ENCODE measurements at regions not wholly inside any gene's neighbourhood (a gene's known extent, or its start where the extent isn't known, plus 50 kb on each side); places are given as distances from the start of the nearest gene placed in this dataset.
A peak's percentile ranks its signal among the peaks of the same experiment; 100 is the strongest.

DNA sequence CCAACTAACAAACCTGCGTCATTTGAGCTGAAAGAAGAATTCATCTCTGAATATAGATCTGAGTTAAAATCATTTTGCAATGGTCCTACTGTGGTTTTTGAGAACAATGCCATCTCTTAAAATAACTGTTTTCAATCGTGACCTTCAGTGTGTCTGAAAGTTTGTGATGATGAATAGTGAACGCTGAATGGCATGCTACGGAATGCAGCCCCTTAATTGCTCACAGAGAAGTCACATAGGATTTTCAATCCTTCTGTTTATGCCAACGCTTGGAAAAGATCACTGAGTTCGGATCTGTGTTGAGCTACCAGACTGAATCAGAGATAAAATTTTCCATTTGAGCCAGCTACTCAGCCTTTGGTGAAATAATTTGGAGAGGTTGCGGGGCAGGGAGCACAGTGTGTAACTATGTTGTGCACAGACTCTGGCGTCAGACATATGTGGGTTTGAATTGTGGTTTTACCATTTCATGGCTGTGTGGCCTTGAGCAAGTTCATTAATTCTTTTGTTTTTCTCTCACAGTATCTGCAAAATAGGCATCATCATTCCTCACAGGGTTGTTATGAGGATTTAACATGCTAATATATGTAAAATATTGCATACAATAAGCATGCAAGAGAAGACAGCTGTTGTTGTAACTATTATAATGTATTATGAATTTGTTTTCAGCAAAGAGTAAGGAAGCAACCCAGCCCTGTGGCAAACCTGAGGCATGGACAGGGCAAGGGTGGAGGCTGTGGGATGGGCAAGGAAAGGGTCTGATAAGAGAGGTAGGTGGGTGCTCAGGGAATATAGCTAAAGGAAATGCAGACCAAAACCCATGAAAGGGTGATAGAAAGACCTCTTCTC is 679.9 kb downstream of the KCNA4 start:
- peak; percentile 63 for DNase-seq (ENCODE audit: low read depth)
- no peak overlapping the region for H3K4me3 ChIP-seq (ENCODE audit: low read depth, low read length)
- TF ChIP-seq, protein P1, sequence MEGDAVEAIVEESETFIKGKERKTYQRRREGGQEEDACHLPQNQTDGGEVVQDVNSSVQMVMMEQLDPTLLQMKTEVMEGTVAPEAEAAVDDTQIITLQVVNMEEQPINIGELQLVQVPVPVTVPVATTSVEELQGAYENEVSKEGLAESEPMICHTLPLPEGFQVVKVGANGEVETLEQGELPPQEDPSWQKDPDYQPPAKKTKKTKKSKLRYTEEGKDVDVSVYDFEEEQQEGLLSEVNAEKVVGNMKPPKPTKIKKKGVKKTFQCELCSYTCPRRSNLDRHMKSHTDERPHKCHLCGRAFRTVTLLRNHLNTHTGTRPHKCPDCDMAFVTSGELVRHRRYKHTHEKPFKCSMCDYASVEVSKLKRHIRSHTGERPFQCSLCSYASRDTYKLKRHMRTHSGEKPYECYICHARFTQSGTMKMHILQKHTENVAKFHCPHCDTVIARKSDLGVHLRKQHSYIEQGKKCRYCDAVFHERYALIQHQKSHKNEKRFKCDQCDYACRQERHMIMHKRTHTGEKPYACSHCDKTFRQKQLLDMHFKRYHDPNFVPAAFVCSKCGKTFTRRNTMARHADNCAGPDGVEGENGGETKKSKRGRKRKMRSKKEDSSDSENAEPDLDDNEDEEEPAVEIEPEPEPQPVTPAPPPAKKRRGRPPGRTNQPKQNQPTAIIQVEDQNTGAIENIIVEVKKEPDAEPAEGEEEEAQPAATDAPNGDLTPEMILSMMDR (conservative IDR thresholded peaks at IDR 0.05; ENCODE audit: low read depth, low read length), result no peak

DNA sequence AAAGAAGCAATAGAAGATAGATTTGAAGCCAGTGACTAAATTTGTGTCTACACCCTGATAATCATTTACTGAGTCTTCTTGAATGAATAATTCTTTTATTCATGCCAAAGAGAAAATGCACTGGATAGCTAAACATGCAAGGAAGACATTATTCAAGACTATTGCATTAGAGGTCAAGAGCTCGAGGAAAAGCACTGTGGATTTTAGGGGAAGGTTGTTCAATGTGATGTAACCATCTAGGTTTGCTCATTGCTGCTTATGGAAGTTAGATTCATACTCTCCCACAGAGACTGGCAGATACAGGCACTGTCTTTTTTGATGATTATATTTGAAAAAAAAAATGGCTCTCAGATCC is 682.1 kb downstream of the KCNA4 start:
- no peak for DNase-seq (ENCODE audit: low read depth)
- no peak overlapping the region for H3K4me3 ChIP-seq (ENCODE audit: low read depth, low read length)
- TF ChIP-seq, protein P1 (conservative IDR thresholded peaks at IDR 0.05; ENCODE audit: low read depth, low read length), result no peak

DNA sequence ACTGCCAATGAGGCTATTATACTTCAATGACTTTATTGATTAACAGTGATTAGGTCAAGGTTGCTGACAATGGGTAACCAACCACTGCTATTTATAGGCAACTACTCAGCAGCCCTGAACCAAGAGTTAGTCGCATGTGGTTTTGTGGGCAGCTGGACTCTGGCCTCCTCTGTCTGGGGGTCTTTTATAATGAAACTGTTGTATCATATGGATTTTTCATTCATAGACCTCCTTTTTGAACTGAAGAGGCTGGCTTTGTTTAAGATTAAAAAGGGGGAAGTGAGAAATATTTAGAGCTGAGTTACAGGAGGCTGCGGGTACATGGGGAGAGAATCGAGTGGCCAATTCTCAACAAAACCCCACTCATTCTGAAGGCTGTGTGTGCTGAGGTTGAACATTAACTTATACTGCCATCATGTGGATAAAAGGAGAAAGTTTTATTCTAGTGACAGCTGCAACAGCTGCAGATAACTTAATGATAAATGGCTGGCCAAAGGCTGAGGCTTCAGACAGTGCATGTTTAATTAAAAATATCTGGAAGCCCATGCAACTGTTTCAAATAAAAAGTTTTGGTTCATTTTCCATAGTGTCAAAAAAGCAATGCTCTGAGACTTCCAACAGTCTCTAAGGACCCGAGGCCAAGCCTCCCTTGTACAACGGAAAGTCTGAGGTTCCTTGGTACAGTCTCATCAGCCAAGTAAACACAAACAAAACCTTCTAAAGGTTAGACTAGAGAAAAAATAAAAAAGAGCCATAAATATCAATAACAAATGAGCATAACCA is 682.6 kb downstream of the KCNA4 start:
- TF ChIP-seq, protein P1 (conservative IDR thresholded peaks at IDR 0.05; ENCODE audit: low read depth, low read length), result peak; percentile 65
- peak; percentile 84 for DNase-seq (ENCODE audit: low read depth)
- no peak overlapping the region for H3K4me3 ChIP-seq (ENCODE audit: low read depth, low read length)

DNA sequence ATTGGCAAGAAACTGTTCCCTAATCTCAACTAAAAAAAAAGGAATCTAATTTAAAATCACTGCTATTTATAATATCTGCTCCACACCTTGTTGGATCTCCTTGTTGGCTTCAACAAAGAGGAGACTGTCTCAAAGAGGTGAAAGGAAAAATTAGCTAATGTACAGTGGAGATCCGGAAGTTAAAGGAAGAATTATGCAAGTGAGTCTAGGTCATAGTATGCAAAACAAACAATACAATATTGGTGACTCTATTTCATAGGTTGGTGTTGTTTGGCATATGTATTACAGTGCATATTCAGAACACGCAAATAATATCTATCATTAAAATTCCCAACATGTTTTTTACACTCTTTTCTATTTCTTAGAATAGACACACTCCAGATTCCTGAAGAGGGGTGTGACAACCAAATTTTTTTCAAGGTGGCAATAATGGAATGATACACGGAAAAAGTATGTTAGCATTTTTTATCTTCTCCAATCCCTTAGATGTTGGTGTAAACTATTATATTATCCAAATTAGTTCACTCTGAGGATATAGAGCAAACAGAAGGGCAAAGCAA is 685.3 kb downstream of the KCNA4 start:
- DNase-seq (ENCODE audit: low read depth), result no peak
- TF ChIP-seq, protein P1 (conservative IDR thresholded peaks at IDR 0.05; ENCODE audit: low read depth, low read length), result no peak
- H3K4me3 ChIP-seq (ENCODE audit: low read depth, low read length), result no peak overlapping the region

DNA sequence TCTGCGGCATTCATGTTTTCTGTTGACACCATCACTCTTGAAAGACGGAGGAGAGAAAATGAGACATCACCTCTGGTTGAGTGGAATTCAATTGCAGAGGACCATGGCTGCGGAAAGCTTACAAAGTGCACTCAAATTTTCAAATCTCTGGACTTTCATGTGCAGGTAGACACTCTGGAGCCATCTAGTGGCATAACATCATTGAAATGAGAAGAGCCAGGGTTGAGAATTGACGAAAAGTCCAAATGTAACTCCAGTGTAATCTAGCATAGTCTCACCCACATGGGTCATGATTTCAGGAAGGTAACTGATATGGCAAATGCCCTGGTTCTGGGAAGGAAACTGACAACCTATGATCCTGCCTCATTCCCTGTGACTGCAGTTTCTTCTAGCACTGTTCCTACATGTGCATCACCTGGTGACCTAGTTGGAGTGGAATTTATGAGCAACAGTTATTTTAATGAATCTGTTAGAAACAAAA is 687.8 kb downstream of the KCNA4 start:
- DNase-seq (ENCODE audit: low read depth), result peak; percentile 90
- no peak overlapping the region for H3K4me3 ChIP-seq (ENCODE audit: low read depth, low read length)
- TF ChIP-seq, protein P1 (conservative IDR thresholded peaks at IDR 0.05; ENCODE audit: low read depth, low read length), result peak; percentile 89

DNA sequence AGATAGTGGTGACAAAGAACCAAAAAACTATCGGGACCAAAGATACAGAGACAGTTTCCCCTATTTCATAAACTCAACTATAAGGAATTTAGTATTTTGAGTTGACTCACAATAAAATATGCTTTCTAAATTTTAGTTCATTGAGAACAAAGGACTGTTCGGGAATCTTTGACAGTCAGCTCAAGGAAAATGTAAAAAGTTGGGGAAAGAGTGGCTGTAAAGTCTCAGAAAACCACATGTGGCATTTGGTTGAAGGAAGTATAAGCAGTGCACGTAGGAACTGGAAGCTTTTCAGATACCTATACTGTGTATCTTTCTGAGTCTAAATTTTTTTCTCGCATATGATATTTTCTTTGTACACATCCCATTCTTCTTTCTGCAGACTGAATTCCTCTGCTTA is 688.9 kb downstream of the KCNA4 start:
- TF ChIP-seq, protein P1 (conservative IDR thresholded peaks at IDR 0.05; ENCODE audit: low read depth, low read length), result no peak
- no peak overlapping the region for H3K4me3 ChIP-seq (ENCODE audit: low read depth, low read length)
- no peak for DNase-seq (ENCODE audit: low read depth)

Measured in choroid plexus epithelial cell (primary cell).